ENCODE measurements at regions not wholly inside any gene's neighbourhood (a gene's known extent, or its start where the extent isn't known, plus 50 kb on each side); places are given as distances from the start of the nearest gene placed in this dataset.

DNA sequence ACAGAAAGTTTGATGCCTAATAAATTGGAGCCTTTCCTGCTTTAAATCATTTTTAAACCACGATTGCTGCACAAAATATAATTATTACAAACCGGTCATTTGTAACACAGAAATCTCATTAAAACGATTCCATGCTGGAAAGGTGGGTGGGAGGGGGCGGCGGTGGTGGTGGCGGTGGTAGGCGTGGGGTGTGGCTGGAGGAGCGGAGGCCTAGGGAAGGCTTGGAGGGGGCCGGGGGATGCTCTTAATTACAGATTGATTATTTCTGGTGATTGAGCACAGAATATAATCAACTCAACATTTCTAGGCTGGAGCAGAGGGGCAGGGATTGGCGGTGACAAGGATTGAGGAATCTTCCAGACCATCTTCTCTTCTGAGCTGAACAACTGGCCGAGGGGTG is 157.5 kb downstream of the TRIM29 start:
- TF ChIP-seq, protein P1, sequence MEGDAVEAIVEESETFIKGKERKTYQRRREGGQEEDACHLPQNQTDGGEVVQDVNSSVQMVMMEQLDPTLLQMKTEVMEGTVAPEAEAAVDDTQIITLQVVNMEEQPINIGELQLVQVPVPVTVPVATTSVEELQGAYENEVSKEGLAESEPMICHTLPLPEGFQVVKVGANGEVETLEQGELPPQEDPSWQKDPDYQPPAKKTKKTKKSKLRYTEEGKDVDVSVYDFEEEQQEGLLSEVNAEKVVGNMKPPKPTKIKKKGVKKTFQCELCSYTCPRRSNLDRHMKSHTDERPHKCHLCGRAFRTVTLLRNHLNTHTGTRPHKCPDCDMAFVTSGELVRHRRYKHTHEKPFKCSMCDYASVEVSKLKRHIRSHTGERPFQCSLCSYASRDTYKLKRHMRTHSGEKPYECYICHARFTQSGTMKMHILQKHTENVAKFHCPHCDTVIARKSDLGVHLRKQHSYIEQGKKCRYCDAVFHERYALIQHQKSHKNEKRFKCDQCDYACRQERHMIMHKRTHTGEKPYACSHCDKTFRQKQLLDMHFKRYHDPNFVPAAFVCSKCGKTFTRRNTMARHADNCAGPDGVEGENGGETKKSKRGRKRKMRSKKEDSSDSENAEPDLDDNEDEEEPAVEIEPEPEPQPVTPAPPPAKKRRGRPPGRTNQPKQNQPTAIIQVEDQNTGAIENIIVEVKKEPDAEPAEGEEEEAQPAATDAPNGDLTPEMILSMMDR (IDR thresholded peaks at IDR 0.05): no peak
- no peak overlapping the region for H3K9ac ChIP-seq (ENCODE audit: low read depth in 2 of 2, low read length in 2 of 2)
- H3K36me3 ChIP-seq: no peaks in the 10 kb centered on the region
- H3K27ac ChIP-seq: no peak overlapping the region
- no peaks in the 10 kb centered on the region for H3K9me3 ChIP-seq
- no peak for DNase-seq
- intact Hi-C loops (cut with DNase I): no loop called here
- no peaks in the 10 kb centered on the region for H3K27me3 ChIP-seq
- no peak overlapping the region for H3K4me3 ChIP-seq
- H3K4me1 ChIP-seq: no peaks in the 10 kb centered on the region

DNA sequence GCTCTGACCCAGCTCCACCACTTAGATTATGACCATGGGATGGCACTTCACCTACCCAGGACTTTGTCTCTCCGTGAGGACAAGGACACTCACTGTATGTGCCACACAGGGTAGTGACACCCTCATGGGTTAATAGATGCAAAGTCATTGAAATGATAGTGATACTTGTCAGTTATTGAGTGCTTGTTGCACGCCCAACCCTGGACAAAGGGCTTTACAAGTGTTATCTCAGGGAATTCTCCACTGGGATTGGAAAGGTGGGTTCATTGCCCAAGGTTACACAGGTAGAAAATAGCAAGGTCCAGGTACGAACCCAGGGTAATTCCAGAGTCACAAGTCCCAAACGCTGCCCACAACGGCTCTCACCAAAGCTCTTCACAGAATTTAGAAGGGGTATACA is 158.2 kb downstream of the TRIM29 start:
- Histone ChIP-seq H3K4me3 (no peak overlapping the region), H3K27me3 (no peaks in the 10 kb centered on the region), H3K9me3 (no peaks in the 10 kb centered on the region), H3K9ac (ENCODE audit: low read depth in 2 of 2, low read length in 2 of 2) (no peak overlapping the region), H3K4me1 (no peaks in the 10 kb centered on the region), H3K27ac (no peak overlapping the region), H3K36me3 (no peaks in the 10 kb centered on the region)
- intact Hi-C loops (cut with DNase I): no loop called here
- TF ChIP-seq, protein P1 (IDR thresholded peaks at IDR 0.05): no peak
- DNase-seq: no peak

DNA sequence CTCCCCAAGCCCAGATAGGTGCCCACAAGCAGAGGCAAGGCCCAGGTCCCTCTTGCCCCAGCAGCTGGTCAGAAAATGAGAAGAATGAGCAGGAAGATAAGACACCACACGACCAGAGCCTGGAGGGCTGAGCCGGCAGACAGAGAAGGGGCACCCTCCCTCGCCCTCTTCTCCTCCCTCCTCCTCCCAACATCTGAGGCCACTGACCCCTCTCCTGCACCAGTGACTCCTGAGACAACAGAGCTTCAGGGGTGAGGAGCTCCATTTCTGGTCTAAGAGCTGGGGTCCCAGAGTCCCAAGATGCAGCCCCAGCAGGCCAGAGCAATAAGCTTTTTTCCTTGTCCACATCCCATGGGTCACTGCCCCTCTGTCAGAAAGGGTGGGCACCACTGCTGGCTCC is 159.2 kb downstream of the TRIM29 start:
- TF ChIP-seq, protein P1 (IDR thresholded peaks at IDR 0.05): no peak
- Histone ChIP-seq H3K27ac (no peak overlapping the region), H3K27me3 (no peaks in the 10 kb centered on the region), H3K4me1 (no peaks in the 10 kb centered on the region), H3K9ac (ENCODE audit: low read depth in 2 of 2, low read length in 2 of 2) (no peak overlapping the region), H3K9me3 (no peaks in the 10 kb centered on the region), H3K4me3 (no peak overlapping the region), H3K36me3 (no peaks in the 10 kb centered on the region)
- intact Hi-C loops (cut with DNase I): no loop called here
- no peak for DNase-seq

DNA sequence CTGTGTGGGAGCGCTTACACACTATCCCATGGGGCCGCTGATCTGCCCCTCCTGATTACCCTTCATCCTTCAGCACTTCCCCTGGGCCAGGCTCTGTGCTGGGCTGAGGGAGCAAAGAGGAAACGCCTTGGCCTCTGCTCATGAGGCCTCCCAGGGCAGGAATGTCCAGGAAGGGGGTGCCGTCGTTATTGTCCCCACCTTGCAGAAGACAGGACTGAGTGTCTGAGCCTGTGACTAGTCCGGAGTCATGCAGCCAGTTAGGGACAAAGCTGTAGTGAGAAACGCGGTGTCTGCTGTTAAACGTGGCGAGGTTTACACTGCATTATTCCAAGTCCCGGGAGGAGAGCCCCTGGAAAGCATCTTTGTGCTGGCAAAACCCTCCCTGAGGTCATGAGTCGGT is 160.0 kb downstream of the TRIM29 start:
- Histone ChIP-seq H3K27ac (no peak overlapping the region), H3K4me1 (no peaks in the 10 kb centered on the region), H3K9ac (ENCODE audit: low read depth in 2 of 2, low read length in 2 of 2) (no peak overlapping the region), H3K9me3 (no peaks in the 10 kb centered on the region), H3K4me3 (no peak overlapping the region), H3K36me3 (no peaks in the 10 kb centered on the region), H3K27me3 (no peaks in the 10 kb centered on the region)
- TF ChIP-seq, protein P1 (IDR thresholded peaks at IDR 0.05): no peak
- DNase-seq: no peak
- intact Hi-C loops (cut with DNase I): no loop called here

DNA sequence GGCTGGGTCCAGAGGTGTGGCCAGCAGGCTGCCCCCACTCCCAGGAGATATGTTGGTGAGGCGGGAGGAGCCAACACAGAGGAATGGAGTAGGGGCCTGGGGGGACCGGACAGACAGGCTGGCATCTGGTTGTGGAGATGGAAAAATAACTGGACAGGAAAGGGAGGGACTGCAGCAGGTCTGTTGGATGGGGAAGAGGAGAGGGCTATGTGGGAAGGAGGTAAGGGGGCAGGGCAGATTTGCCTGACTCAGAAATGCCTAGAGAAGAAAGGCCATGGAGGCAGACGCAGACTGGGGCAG is 160.4 kb downstream of the TRIM29 start:
- Histone ChIP-seq H3K4me3 (no peak overlapping the region), H3K27me3 (no peaks in the 10 kb centered on the region), H3K4me1 (no peaks in the 10 kb centered on the region), H3K9me3 (no peaks in the 10 kb centered on the region), H3K36me3 (no peaks in the 10 kb centered on the region), H3K9ac (ENCODE audit: low read depth in 2 of 2, low read length in 2 of 2) (no peak overlapping the region), H3K27ac (no peak overlapping the region)
- intact Hi-C loops (cut with DNase I): no loop called here
- DNase-seq: no peak
- TF ChIP-seq, protein P1 (IDR thresholded peaks at IDR 0.05): no peak
